A673 (cell line): ENCODE measurements at regions not wholly inside any gene's neighbourhood (a gene's known extent, or its start where the extent isn't known, plus 50 kb on each side); places are given as distances from the start of the nearest gene placed in this dataset.

Experiments used
- BruUV-seq: library from RNA; stranded (reverse); fragments of 400-500 nt; replicated peaks from 2 replicates; lab custom pipeline; 2021; lab: Mats Ljungman, UMichigan
- CTCF ChIA-PET: fragments of 300-600 bp; sonication (Branson Sonifier 250); formaldehyde crosslinking; loops from one replicate; lab custom pipeline; 2022; ENCODE audit warnings: antibody characterized with exemption; lab: Charles Lee
- POLR2A ChIA-PET: fragments of 300-600 bp; sonication (Branson Sonifier 250); formaldehyde crosslinking; loops from one replicate; lab custom pipeline; 2022; ENCODE audit warnings: antibody characterized with exemption; ENCODE audit not compliant: low non-redundant PET; lab: Charles Lee
- DNase-seq: peaks from one replicate; pipeline ENCODE4 v3.0.0-alpha.2; 2015; ENCODE audit warnings: low spot score
- H3K27ac ChIP-seq: fragments of 200-600 bp; sonication (generic); 2 replicates; pipeline ENCODE4 v1.5.1; 2016; ENCODE audit warnings: mixed run types, low read depth, mild to moderate bottlenecking, mixed read lengths, antibody characterized with exemption, low read length; ENCODE audit not compliant: poor library complexity, severe bottlenecking
- H3K27me3 ChIP-seq: fragments of 200-600 bp; sonication (generic); replicated peaks from 2 replicates; pipeline ENCODE4 v1.6.1; 2017; ENCODE audit warnings: mixed run types, low read depth, mild to moderate bottlenecking, mixed read lengths, antibody characterized with exemption, low read length; ENCODE audit not compliant: insufficient read depth, poor library complexity
- H3K36me3 ChIP-seq: fragments of 200-600 bp; sonication (generic); 2 replicates; pipeline ENCODE4 v1.6.1; 2016; ENCODE audit warnings: mixed run types, mild to moderate bottlenecking, mixed read lengths, antibody characterized with exemption, low read length; ENCODE audit not compliant: insufficient read depth, poor library complexity, severe bottlenecking
- H3K4me1 ChIP-seq: fragments of 200-600 bp; sonication (generic); 2 replicates; pipeline ENCODE4 v1.6.1; 2017; ENCODE audit warnings: mixed run types, mild to moderate bottlenecking, mixed read lengths, antibody characterized with exemption, low read length; ENCODE audit not compliant: insufficient read depth, poor library complexity, severe bottlenecking
- H3K4me3 ChIP-seq: fragments of 200-600 bp; sonication (generic); 2 replicates; pipeline ENCODE4 v1.5.1; 2016; ENCODE audit warnings: low read depth, mixed run types, mild to moderate bottlenecking, mixed read lengths, low read length; ENCODE audit not compliant: poor library complexity, severe bottlenecking
- H3K9me3 ChIP-seq: fragments of 200-600 bp; sonication (generic); 2 replicates; pipeline ENCODE4 v1.6.1; 2016; ENCODE audit warnings: mixed run types, low read depth, mild to moderate bottlenecking, mixed read lengths, antibody characterized with exemption, low read length; ENCODE audit not compliant: poor library complexity, severe bottlenecking
- CTCF ChIP-seq: fragments of 300-800, 200-600 bp; sonication (generic); conservative IDR thresholded peaks from 2 replicates; pipeline ENCODE4 v1.5.1; 2017; ENCODE audit warnings: low read depth, mild to moderate bottlenecking, antibody characterized with exemption, low read length, moderate library complexity, mixed read lengths
- EZH2 ChIP-seq: fragments of 200-600 bp; sonication (generic); IDR thresholded peaks from 2 replicates; pipeline ENCODE4 v1.6.1; 2017; ENCODE audit warnings: borderline replicate concordance, low read depth, mild to moderate bottlenecking, mixed read lengths, antibody characterized with exemption, low read length; ENCODE audit not compliant: poor library complexity, severe bottlenecking
- intact Hi-C: fragments of 100-400 bp; cut with micrococcal nuclease; formaldehyde crosslinking; loops from one replicate; pipeline ENCODE4 v1.10.0; 2022; ENCODE audit not compliant: unreplicated experiment

DNA sequence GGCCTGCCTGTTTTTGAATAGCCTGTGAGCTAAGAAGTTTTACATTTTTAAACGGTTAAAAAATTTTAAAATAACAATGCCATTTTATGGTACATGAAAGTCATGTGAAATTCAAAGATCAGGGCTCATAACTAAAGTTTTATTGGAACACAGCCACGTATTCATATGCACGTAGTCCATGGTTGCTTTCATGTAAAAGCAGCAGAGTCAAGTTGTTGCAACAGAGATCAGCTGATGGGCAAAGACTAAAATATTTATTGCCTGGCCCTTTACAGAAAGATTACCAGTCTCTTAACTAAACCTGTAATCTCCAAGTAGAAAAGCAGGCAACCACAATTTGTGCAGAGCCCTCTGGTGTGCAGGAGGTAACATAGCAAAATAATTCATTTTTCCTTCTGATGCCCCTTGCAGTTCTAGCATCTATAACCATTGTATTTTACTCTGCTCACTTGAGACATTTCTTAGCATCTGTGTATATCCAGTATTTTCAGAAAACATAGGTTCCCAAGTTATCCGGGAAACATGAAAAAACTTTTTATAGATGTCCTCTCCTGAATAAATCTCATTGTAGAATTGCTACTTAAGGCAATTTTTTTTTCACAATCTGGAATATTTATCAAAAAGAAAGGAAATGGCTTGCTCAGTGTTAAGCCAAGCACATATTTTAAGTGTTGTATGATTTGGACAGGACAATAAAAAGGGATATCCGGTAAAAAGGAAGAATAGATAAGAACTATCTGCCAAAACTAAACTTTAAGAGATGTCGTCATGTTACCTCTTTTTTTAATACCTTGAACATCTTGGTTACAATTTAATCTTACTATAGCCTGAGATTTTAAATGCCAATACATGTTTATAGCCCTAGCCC is 430.8 kb downstream of the PLPP3 start:
- no TSS peak for BruUV-seq
- Histone ChIP-seq H3K27ac (no peak overlapping the region), H3K36me3 (no peaks in the 10 kb centered on the region)

GRCh38 chr1:56147459-56147858 is 431.9 kb downstream of the PLPP3 start:
- no peaks in the 10 kb centered on the region for H3K9me3 ChIP-seq
- no peaks in the 10 kb centered on the region for H3K36me3 ChIP-seq
- TF ChIP-seq CTCF, result no peak
- TF ChIP-seq EZH2, result no peak
- intact Hi-C loops, result no loop called here
- CTCF ChIA-PET, result no interaction called here
- no peak for DNase-seq
- peaks cover 3% of the 10 kb centered on the region for H3K27me3 ChIP-seq
- no peaks in the 10 kb centered on the region for H3K4me1 ChIP-seq
- no peak overlapping the region for H3K4me3 ChIP-seq
- H3K27ac ChIP-seq, result no peak overlapping the region
- POLR2A ChIA-PET, result no interaction called here
- BruUV-seq, result no TSS peak

More for the DNA sequence above, 430.8 kb downstream of the PLPP3 start:
- peak; percentile 9 for DNase-seq
- H3K27me3 ChIP-seq, result peaks cover 3% of the 10 kb centered on the region
- no peaks in the 10 kb centered on the region for H3K9me3 ChIP-seq
- no peak overlapping the region for H3K4me3 ChIP-seq
- CTCF ChIA-PET, result no interaction called here
- no peaks in the 10 kb centered on the region for H3K4me1 ChIP-seq
- POLR2A ChIA-PET, result no interaction called here
- TF ChIP-seq EZH2 (no peak), CTCF (0 out of 2 replicates have a peak, but pooled peaks have one; percentile 18)
- intact Hi-C loops, result no loop called here

GRCh38 chr1:56147034-56147433 is 432.3 kb downstream of the PLPP3 start:
- no peak for DNase-seq
- Histone ChIP-seq H3K27ac (no peak overlapping the region), H3K9me3 (no peaks in the 10 kb centered on the region), H3K4me3 (no peak overlapping the region), H3K36me3 (no peaks in the 10 kb centered on the region), H3K4me1 (no peaks in the 10 kb centered on the region), H3K27me3 (peaks cover 3% of the 10 kb centered on the region)
- intact Hi-C loops, result no loop called here
- ChIA-PET CTCF (no interaction called here), POLR2A (no interaction called here)
- BruUV-seq, result no TSS peak
- TF ChIP-seq EZH2 (no peak), CTCF (no peak)
